SK-N-SH (cell line): ENCODE measurements at regions not wholly inside any gene's neighbourhood (a gene's known extent, or its start where the extent isn't known, plus 50 kb on each side); places are given as distances from the start of the nearest gene placed in this dataset.

ENCODE experiments used
- CTCF ChIA-PET: fragments of 300-600, 350-600 bp; formaldehyde crosslinking; extraction: SDS; loops from one replicate; lab custom pipeline; 2021; lab: Yijun Ruan, JAX
- POLR2A ChIA-PET: fragments of 350-600 bp; sonication (Branson Sonifier 250); formaldehyde crosslinking; extraction: SDS; loops from one replicate; lab custom pipeline; 2020; ENCODE audit warnings: antibody characterized with exemption, inconsistent platforms; lab: Yijun Ruan, JAX
- DNase-seq: peaks from one replicate; pipeline ENCODE4 v3.0.0; 2012
- H2AFZ ChIP-seq: fragments of 200-600 bp; sonication (generic); 2 replicates; pipeline ENCODE4 v1.8.1; 2016; ENCODE audit warnings: antibody characterized with exemption, mild to moderate bottlenecking, low read depth
- H3F3A ChIP-seq: fragments of 200-600 bp; sonication (generic); replicated peaks from 2 replicates; pipeline ENCODE3; 2016; ENCODE audit warnings: antibody characterized with exemption, mild to moderate bottlenecking; ENCODE audit not compliant: insufficient read depth
- H3K27ac ChIP-seq, 2 experiments: fragments of 200-500 bp in 1 of 2; fragments of 200-600 bp in 1 of 2; sonication (Bioruptor generic) in 1 of 2; sonication (generic), shearing (Covaris generic) in 1 of 2; 2 replicates each; pipeline versions ENCODE4 v1.5.1 to v1.6.1; 2014 to 2016; ENCODE audit warnings: low read depth in 2 of 2, inconsistent platforms in 1 of 2, low read length in 1 of 2, mild to moderate bottlenecking in 1 of 2, mixed read lengths in 1 of 2
- H3K27me3 ChIP-seq: fragments of 200-600 bp; sonication (generic), shearing (Covaris generic); 2 replicates; pipeline ENCODE4 v1.6.1; 2016; ENCODE audit warnings: mixed run types; ENCODE audit not compliant: insufficient read depth
- H3K36me3 ChIP-seq, 2 experiments: fragments of 200-500 bp in 1 of 2; fragments of 200-600 bp in 1 of 2; sonication (Bioruptor generic) in 1 of 2; sonication (generic) in 1 of 2; replicated peaks in 1 of 2; 2 replicates each; pipeline versions ENCODE3 to v1.5.1; 2014 to 2016; ENCODE audit warnings: low read length in 1 of 2, mild to moderate bottlenecking in 1 of 2; ENCODE audit not compliant: insufficient read depth in 2 of 2, control insufficient read depth in 1 of 2
- H3K4me1 ChIP-seq, 2 experiments: fragments of 200-500 bp in 1 of 2; fragments of 200-600 bp in 1 of 2; sonication (Bioruptor generic) in 1 of 2; sonication (generic), shearing (Covaris generic) in 1 of 2; 2 replicates each; pipeline versions ENCODE4 v1.5.1 to v1.6.1; 2014 to 2016; ENCODE audit warnings: low read depth in 1 of 2, low read length in 1 of 2, mixed run types in 1 of 2; ENCODE audit not compliant: insufficient read depth in 2 of 2, control insufficient read depth in 1 of 2
- H3K4me2 ChIP-seq: fragments of 200-600 bp; sonication (generic), shearing (Covaris generic); 2 replicates; pipeline ENCODE4 v1.6.1; 2017; ENCODE audit warnings: mixed run types
- H3K4me3 ChIP-seq, 2 experiments: fragments of 200-500 bp in 1 of 2; fragments of 200-600 bp in 1 of 2; sonication (Bioruptor generic) in 1 of 2; sonication (generic), shearing (Covaris generic) in 1 of 2; 2 replicates each; pipeline versions ENCODE4 v1.5.1 to v1.8.1; 2014 to 2016; ENCODE audit warnings: low read depth in 2 of 2, inconsistent platforms in 1 of 2, low read length in 1 of 2, mild to moderate bottlenecking in 1 of 2, mixed read lengths in 1 of 2, moderate library complexity in 1 of 2
- H3K79me2 ChIP-seq: fragments of 200-600 bp; sonication (generic); 2 replicates; pipeline ENCODE4 v1.8.1; 2017; ENCODE audit warnings: mild to moderate bottlenecking; ENCODE audit not compliant: insufficient read depth
- H3K9ac ChIP-seq: fragments of 200-600 bp; sonication (generic); 2 replicates; pipeline ENCODE4 v1.6.1; 2017; ENCODE audit warnings: mixed run types
- H3K9me2 ChIP-seq: fragments of 200-600 bp; sonication (generic); 2 replicates; pipeline ENCODE4 v1.6.1; 2017; ENCODE audit warnings: mixed run types
- H3K9me3 ChIP-seq: fragments of 200-600 bp; sonication (generic); 2 replicates; pipeline ENCODE4 v1.6.1; 2017; ENCODE audit warnings: mixed run types, mild to moderate bottlenecking, moderate library complexity
- H4K20me1 ChIP-seq: fragments of 200-600 bp; sonication (generic); 2 replicates; pipeline ENCODE4 v1.6.1; 2017; ENCODE audit warnings: mild to moderate bottlenecking, mixed run types; ENCODE audit not compliant: insufficient read depth
- CHD2 ChIP-seq: fragments of 150-350 bp; IDR thresholded peaks from 2 replicates; pipeline ENCODE4 v1.6.1; 2018; ENCODE audit warnings: low read length; ENCODE audit not compliant: partially characterized antibody
- ELF1 ChIP-seq: IDR thresholded peaks from 2 replicates; pipeline ENCODE4 v1.4.0; 2012
- EP300 ChIP-seq, 2 experiments: IDR thresholded peaks; 2 replicates each; pipeline versions ENCODE4 v1.4.0 to v1.6.1; 2012; ENCODE audit warnings: borderline replicate concordance in 1 of 2, low read depth in 1 of 2, low read length in 1 of 2
- FOXJ3 ChIP-seq: sonication (generic); formaldehyde crosslinking; IDR thresholded peaks from 2 replicates; pipeline ENCODE4 v1.5.1; 2020; ENCODE audit warnings: mild to moderate bottlenecking, missing genetic modification reagents
- GABPA ChIP-seq: IDR thresholded peaks from 2 replicates; pipeline ENCODE4 v1.4.0; 2012; ENCODE audit warnings: low read depth, mild to moderate bottlenecking
- IRF3 ChIP-seq: fragments of 150-350 bp; IDR thresholded peaks from 2 replicates; pipeline ENCODE4 v1.6.1; 2016; ENCODE audit warnings: mild to moderate bottlenecking, low read depth, low read length
- JUND ChIP-seq: IDR thresholded peaks from 2 replicates; pipeline ENCODE4 v1.4.0; 2012
- NRF1 ChIP-seq: IDR thresholded peaks from 2 replicates; pipeline ENCODE4 v1.6.1; 2012; ENCODE audit warnings: low read depth, mild to moderate bottlenecking, low read length
- SIN3A ChIP-seq: IDR thresholded peaks from 2 replicates; pipeline ENCODE4 v1.6.1; 2012; ENCODE audit warnings: low read depth, mild to moderate bottlenecking, low read length, moderate library complexity, borderline replicate concordance
- SMC3 ChIP-seq: IDR thresholded peaks from 2 replicates; pipeline ENCODE4 v1.6.1; 2012; ENCODE audit warnings: low read depth, low read length, improper control_type of control experiment
- TAF1 ChIP-seq: IDR thresholded peaks from 2 replicates; pipeline ENCODE4 v1.6.1; 2012; ENCODE audit warnings: low read depth, mild to moderate bottlenecking, low read length, moderate library complexity, borderline replicate concordance
- WGBS: methylation state at CpG from one replicate; pipeline ENCODE4 v1.1.6; 2017; ENCODE audit warnings: low lambda C conversion rate; 5-methylcytosine and 5-hydroxymethylcytosine counted together
- TF ChIP-seq, protein P1 (sequence below): IDR thresholded peaks from 2 replicates; pipeline ENCODE4 v1.6.1; 2012; ENCODE audit warnings: mild to moderate bottlenecking, low read depth, low read length, moderate library complexity
- TF ChIP-seq, protein P2 (sequence below): fragments of 200-600 bp; sonication (generic); IDR thresholded peaks from 2 replicates; pipeline ENCODE4 v1.6.1; 2017; ENCODE audit warnings: antibody characterized with exemption, mild to moderate bottlenecking, moderate library complexity
- TF ChIP-seq, protein P3 (sequence below): IDR thresholded peaks from 2 replicates; pipeline ENCODE4 v1.4.0; 2012; ENCODE audit warnings: low read depth, borderline replicate concordance

DNA sequence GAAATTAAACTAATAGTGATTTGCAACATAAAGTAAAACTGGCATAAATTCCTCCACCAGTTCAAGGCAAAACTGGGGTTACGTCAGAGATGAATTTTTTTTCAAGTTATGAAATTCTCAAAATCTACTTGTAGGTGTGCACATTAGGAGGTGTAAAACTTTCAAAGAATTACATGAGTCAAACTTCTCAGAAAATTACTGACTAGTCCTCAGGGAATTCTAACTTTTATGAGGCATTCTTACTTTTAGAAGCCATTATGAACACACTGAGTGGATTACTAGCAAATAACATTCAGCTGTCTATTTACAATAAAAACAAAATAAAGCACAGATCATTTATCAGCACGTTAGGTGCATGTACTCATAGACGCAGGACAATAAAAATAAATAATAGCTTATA is 348.7 kb downstream of the CDH11 start:
- H3K36me3 ChIP-seq: no peaks in the 10 kb centered on the region
- no peaks in the 10 kb centered on the region for H3K27me3 ChIP-seq
- H3K4me1 ChIP-seq: peaks cover 4 to 7% of the 10 kb centered on the region in 2 experiments; a peak in 1 of 4 replicates
- H2AFZ ChIP-seq: peak overlapping the region; percentile 5; the same call in 1 of the 2 replicates
- ChIA-PET CTCF (no interaction called here), POLR2A (no interaction called here)
- H4K20me1 ChIP-seq: no peaks in the 10 kb centered on the region
- 65% methylated on average over 3 of the region's 3 CpGs for WGBS
- H3K79me2 ChIP-seq: no peaks in the 10 kb centered on the region
- no peak overlapping the region for H3K9ac ChIP-seq
- DNase-seq: no peak
- no peaks in the 10 kb centered on the region for H3F3A ChIP-seq
- TF ChIP-seq, protein P1, sequence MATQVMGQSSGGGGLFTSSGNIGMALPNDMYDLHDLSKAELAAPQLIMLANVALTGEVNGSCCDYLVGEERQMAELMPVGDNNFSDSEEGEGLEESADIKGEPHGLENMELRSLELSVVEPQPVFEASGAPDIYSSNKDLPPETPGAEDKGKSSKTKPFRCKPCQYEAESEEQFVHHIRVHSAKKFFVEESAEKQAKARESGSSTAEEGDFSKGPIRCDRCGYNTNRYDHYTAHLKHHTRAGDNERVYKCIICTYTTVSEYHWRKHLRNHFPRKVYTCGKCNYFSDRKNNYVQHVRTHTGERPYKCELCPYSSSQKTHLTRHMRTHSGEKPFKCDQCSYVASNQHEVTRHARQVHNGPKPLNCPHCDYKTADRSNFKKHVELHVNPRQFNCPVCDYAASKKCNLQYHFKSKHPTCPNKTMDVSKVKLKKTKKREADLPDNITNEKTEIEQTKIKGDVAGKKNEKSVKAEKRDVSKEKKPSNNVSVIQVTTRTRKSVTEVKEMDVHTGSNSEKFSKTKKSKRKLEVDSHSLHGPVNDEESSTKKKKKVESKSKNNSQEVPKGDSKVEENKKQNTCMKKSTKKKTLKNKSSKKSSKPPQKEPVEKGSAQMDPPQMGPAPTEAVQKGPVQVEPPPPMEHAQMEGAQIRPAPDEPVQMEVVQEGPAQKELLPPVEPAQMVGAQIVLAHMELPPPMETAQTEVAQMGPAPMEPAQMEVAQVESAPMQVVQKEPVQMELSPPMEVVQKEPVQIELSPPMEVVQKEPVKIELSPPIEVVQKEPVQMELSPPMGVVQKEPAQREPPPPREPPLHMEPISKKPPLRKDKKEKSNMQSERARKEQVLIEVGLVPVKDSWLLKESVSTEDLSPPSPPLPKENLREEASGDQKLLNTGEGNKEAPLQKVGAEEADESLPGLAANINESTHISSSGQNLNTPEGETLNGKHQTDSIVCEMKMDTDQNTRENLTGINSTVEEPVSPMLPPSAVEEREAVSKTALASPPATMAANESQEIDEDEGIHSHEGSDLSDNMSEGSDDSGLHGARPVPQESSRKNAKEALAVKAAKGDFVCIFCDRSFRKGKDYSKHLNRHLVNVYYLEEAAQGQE: no peak
- TF ChIP-seq IRF3: no peak
- TF ChIP-seq NRF1: no peak
- TF ChIP-seq SIN3A: no peak
- TF ChIP-seq, protein P2, sequence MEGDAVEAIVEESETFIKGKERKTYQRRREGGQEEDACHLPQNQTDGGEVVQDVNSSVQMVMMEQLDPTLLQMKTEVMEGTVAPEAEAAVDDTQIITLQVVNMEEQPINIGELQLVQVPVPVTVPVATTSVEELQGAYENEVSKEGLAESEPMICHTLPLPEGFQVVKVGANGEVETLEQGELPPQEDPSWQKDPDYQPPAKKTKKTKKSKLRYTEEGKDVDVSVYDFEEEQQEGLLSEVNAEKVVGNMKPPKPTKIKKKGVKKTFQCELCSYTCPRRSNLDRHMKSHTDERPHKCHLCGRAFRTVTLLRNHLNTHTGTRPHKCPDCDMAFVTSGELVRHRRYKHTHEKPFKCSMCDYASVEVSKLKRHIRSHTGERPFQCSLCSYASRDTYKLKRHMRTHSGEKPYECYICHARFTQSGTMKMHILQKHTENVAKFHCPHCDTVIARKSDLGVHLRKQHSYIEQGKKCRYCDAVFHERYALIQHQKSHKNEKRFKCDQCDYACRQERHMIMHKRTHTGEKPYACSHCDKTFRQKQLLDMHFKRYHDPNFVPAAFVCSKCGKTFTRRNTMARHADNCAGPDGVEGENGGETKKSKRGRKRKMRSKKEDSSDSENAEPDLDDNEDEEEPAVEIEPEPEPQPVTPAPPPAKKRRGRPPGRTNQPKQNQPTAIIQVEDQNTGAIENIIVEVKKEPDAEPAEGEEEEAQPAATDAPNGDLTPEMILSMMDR: no peak
- no peak for TF ChIP-seq CHD2
- TF ChIP-seq EP300 (IDR thresholded peaks at IDR 0.05; ENCODE audit: borderline replicate concordance in 1 of 2, low read depth in 1 of 2, low read length in 1 of 2): no peak
- no peak for TF ChIP-seq TAF1
- TF ChIP-seq, protein P3, sequence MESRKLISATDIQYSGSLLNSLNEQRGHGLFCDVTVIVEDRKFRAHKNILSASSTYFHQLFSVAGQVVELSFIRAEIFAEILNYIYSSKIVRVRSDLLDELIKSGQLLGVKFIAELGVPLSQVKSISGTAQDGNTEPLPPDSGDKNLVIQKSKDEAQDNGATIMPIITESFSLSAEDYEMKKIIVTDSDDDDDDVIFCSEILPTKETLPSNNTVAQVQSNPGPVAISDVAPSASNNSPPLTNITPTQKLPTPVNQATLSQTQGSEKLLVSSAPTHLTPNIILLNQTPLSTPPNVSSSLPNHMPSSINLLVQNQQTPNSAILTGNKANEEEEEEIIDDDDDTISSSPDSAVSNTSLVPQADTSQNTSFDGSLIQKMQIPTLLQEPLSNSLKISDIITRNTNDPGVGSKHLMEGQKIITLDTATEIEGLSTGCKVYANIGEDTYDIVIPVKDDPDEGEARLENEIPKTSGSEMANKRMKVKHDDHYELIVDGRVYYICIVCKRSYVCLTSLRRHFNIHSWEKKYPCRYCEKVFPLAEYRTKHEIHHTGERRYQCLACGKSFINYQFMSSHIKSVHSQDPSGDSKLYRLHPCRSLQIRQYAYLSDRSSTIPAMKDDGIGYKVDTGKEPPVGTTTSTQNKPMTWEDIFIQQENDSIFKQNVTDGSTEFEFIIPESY: no peak
- TF ChIP-seq SMC3: no peak
- TF ChIP-seq FOXJ3 (CRISPR knock-in tag): no peak
- no peak for TF ChIP-seq JUND
- no peak for TF ChIP-seq GABPA
- TF ChIP-seq ELF1: no peak
- H3K9me3 ChIP-seq: no peaks in the 10 kb centered on the region
- H3K4me2 ChIP-seq: no peak overlapping the region
- H3K27ac ChIP-seq: peak overlapping the region; percentile 13 to 76; a peak in 2 of 4 replicates
- H3K4me3 ChIP-seq: no peak overlapping the region
- H3K9me2 ChIP-seq: no peaks in the 10 kb centered on the region
